T-cell (primary cell): ENCODE measurements at regions not wholly inside any gene's neighbourhood (a gene's known extent, or its start where the extent isn't known, plus 50 kb on each side); places are given as distances from the start of the nearest gene placed in this dataset.

Experiments
- ATAC-seq, 4 experiments: fragments of 200-7000 bp in 3 of 4; fragments of 150-1000 bp in 1 of 4; cut with Tn5 transposase; replicated peaks in 1 of 4; 1 replicate in 3 of 4; 2 replicates in 1 of 4; pipeline ENCODE4 v1.10.0; 2021; ENCODE audit warnings: moderate library complexity in 3 of 4, mild to moderate bottlenecking in 2 of 4, moderate number of reproducible peaks in 1 of 4
- CTCF ChIA-PET, 2 donors: fragments of 300-600 bp; sonication (Branson Sonifier 250); formaldehyde crosslinking; loops; one replicate each; lab custom pipeline; 2022; ENCODE audit warnings: antibody characterized with exemption in 2 of 2; lab: Charles Lee
- POLR2A ChIA-PET, 2 donors: fragments of 300-600 bp; sonication (Branson Sonifier 250); formaldehyde crosslinking; loops; one replicate each; lab custom pipeline; 2022; ENCODE audit warnings: antibody characterized with exemption in 2 of 2; lab: Charles Lee
- DNase-seq, 35 experiments: peaks; one replicate each; pipeline versions ENCODE4 v3.0.0 to v3.0.0-alpha.2; 2013 to 2023
- H3K27ac ChIP-seq: one replicate; pipeline ENCODE4 v1.5.1; 2013; ENCODE audit warnings: low read length
- H3K27me3 ChIP-seq, 2 experiments: replicated peaks in 1 of 2; 1 replicate in 1 of 2; 2 replicates in 1 of 2; pipeline versions ENCODE4 v1.6.1 to v1.7.0; 2013; ENCODE audit warnings: low read length in 1 of 2, mixed read lengths in 1 of 2; ENCODE audit not compliant: control insufficient read depth in 2 of 2, insufficient read depth in 2 of 2; ENCODE audit errors: extremely low read depth in 1 of 2
- H3K36me3 ChIP-seq, 2 donors: 1 replicate in 1 of 2; 2 replicates in 1 of 2; pipeline versions ENCODE4 v1.6.1 to v1.7.0; 2013; ENCODE audit warnings: low read length in 1 of 2; ENCODE audit not compliant: control insufficient read depth in 2 of 2, insufficient read depth in 1 of 2; ENCODE audit errors: extremely low read depth in 1 of 2
- H3K4me1 ChIP-seq, 2 experiments: 1 replicate in 1 of 2; 2 replicates in 1 of 2; pipeline versions ENCODE4 v1.6.1 to v1.7.0; 2013; ENCODE audit warnings: low read length in 2 of 2, mixed read lengths in 1 of 2; ENCODE audit not compliant: insufficient read depth in 2 of 2, control insufficient read depth in 1 of 2; ENCODE audit errors: extremely low read depth in 1 of 2
- H3K4me3 ChIP-seq, 2 donors: 1 replicate in 1 of 2; 2 replicates in 1 of 2; pipeline versions ENCODE4 v1.5.1 to v1.7.0; 2013; ENCODE audit warnings: mild to moderate bottlenecking in 2 of 2, low read length in 1 of 2, moderate library complexity in 1 of 2; ENCODE audit not compliant: control insufficient read depth in 1 of 2; ENCODE audit errors: extremely low read depth in 1 of 2
- H3K9me3 ChIP-seq: 2 replicates; pipeline ENCODE4 v1.7.0; 2013
- H3K27ac Mint-ChIP-seq, 2 donors: one replicate each; pipeline ENCODE4 v1.8.0; 2020 to 2021; ENCODE audit warnings: mild to moderate bottlenecking in 2 of 2, mixed read lengths in 2 of 2
- H3K27me3 Mint-ChIP-seq, 2 donors: one replicate each; pipeline ENCODE4 v1.8.0; 2021 to 2022; ENCODE audit warnings: mixed read lengths in 2 of 2
- H3K36me3 Mint-ChIP-seq: one replicate; pipeline ENCODE4 v1.8.0; 2021; ENCODE audit warnings: mixed read lengths
- H3K4me1 Mint-ChIP-seq, 3 donors: one replicate each; pipeline ENCODE4 v1.8.0; 2020 to 2022; ENCODE audit warnings: mixed read lengths in 3 of 3, mild to moderate bottlenecking in 1 of 3
- H3K4me3 Mint-ChIP-seq, 3 donors: one replicate each; pipeline ENCODE4 v1.8.0; 2020 to 2022; ENCODE audit warnings: mild to moderate bottlenecking in 3 of 3, mixed read lengths in 3 of 3, moderate library complexity in 3 of 3
- H3K9me3 Mint-ChIP-seq, 3 donors: one replicate each; pipeline ENCODE4 v1.8.0; 2020 to 2022; ENCODE audit warnings: mixed read lengths in 3 of 3
- WGBS: methylation state at CpG from one replicate; pipeline ENCODE4 v1.1.5; 2013; ENCODE audit warnings: missing lambda C conversion rate; ENCODE audit not compliant: insufficient coverage; 5-methylcytosine and 5-hydroxymethylcytosine counted together

DNA sequence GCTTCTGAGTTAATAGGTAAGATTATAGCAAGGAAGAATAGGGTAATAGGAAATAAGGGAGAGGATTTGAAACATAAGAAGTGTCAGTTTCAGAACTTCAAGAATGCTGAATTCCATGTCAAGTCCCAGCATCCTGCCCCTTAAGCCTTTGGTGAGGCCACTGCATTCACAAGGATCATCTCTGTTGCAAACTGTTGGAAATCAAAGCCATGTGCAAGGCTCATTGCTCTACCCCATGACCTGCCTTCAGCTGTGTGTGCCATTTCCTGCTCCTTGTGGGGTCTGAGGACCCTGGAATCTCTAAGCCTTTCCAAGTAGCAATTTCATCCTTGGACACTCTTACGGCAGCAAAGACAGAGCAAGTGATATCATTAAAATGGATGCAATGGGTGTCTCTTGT, 203.0 kb downstream of the CDC5L start:
- Histone ChIP-seq H3K9me3 (no peaks in the 10 kb centered on the region), H3K36me3 (no peaks in the 10 kb centered on the region), H3K4me3 (no peak overlapping the region), H3K27ac (no peak overlapping the region), H3K4me1 (no peaks in the 10 kb centered on the region), H3K27me3 (peaks cover 0 to 9% of the 10 kb centered on the region in 2 experiments)
- Mint-ChIP-seq H3K4me3 (no peak overlapping the region), H3K4me1 (peaks cover 2 to 6% (median 3%) of the 10 kb centered on the region in 3 donors), H3K36me3 (no peaks in the 10 kb centered on the region), H3K9me3 (peaks cover 0 to 3% (median 0%) of the 10 kb centered on the region in 3 donors), H3K27ac (no peak overlapping the region), H3K27me3 (peaks cover 20 to 27% of the 10 kb centered on the region in 2 donors)
- ChIA-PET POLR2A (no interaction called here), CTCF (no interaction called here)
- ATAC-seq, result no peak
- no CpG with 5 or more reads among the region's 1 CpG for WGBS
- DNase-seq, result no peak

DNA sequence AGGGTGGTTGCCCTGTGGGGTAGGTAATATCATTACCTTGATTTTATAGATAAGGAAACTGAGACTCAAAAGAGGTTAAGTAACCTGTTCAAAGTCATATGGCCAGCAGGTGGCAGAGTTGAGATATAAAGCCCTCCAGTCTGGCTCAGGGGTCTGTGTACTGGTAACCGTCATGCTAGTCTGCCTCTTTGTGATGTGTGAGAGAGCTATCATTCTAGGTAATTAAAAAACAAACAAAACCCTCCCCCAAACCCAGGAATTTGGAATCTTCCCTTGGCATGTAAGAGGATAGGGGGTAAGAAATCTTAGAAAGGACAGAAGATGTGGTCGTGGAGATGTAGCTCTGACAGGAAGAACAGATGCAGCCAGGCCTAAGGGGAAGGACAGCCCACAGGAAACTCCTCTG, 206.0 kb downstream of the CDC5L start:
- peaks cover 2 to 6% (median 3%) of the 10 kb centered on the region in 3 donors for H3K4me1 Mint-ChIP-seq
- H3K27me3 ChIP-seq, result peaks cover 0 to 10% of the 10 kb centered on the region in 2 experiments
- peak in 3 of 4 experiments; percentile 27 to 56 (median 52) for ATAC-seq
- peak in 32 of 35 experiments; percentile 13 to 70 (median 44) for DNase-seq
- ChIA-PET POLR2A (no interaction called here), CTCF (interaction anchor here (0.6 to 1.7 kb wide), 4 partner anchors 456 to 1329 kb away, joined by 3 to 9 read pairs (median 4); no protein-coding TSS in a partner anchor)
- H3K4me3 Mint-ChIP-seq, result no peak overlapping the region
- no peaks in the 10 kb centered on the region for H3K36me3 ChIP-seq
- H3K4me3 ChIP-seq, result no peak overlapping the region
- no peaks in the 10 kb centered on the region for H3K4me1 ChIP-seq
- H3K27me3 Mint-ChIP-seq, result peaks cover 10 to 28% of the 10 kb centered on the region in 2 donors
- H3K9me3 ChIP-seq, result no peaks in the 10 kb centered on the region
- H3K27ac Mint-ChIP-seq, result no peak overlapping the region
- H3K36me3 Mint-ChIP-seq, result no peaks in the 10 kb centered on the region
- peaks cover 0 to 3% (median 0%) of the 10 kb centered on the region in 3 donors for H3K9me3 Mint-ChIP-seq
- no peak overlapping the region for H3K27ac ChIP-seq
- WGBS, result 60% methylated on average over 1 of the region's 2 CpGs

DNA sequence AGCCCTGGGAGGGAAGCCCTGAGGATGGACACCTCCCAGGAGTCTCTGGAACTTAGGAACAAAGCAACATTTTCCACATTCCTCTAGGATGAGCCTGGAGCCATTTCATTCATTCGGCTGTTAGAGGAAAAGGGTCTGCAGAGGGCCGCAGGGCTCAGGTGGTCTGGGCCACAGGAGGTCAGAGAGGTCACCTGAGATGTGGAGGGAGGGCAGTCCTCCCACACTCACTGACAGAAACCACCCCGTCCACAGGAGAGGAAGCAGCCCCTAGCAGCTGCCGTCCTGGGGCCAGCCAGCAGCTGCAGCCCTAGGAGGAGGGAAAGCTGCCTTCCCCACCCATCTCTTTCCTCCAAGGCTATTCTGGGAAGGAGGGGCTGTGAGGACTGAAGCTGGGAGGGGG, 207.0 kb downstream of the CDC5L start:
- Mint-ChIP-seq H3K9me3 (no peaks in the 10 kb centered on the region), H3K4me3 (no peak overlapping the region), H3K36me3 (no peaks in the 10 kb centered on the region), H3K27me3 (peaks cover 6 to 20% of the 10 kb centered on the region in 2 donors), H3K27ac (no peak overlapping the region), H3K4me1 (peaks cover 2 to 6% (median 3%) of the 10 kb centered on the region in 3 donors)
- no peaks in the 10 kb centered on the region for H3K9me3 ChIP-seq
- no peak overlapping the region for H3K27ac ChIP-seq
- ChIA-PET POLR2A (no interaction called here), CTCF (interaction anchor here in 1 of 2 donors (1.6 to 1.7 kb wide), 2 partner anchors 1120 to 1328 kb away, joined by 5 to 9 read pairs; no protein-coding TSS in a partner anchor)
- no peak for ATAC-seq
- peaks cover 0 to 14% of the 10 kb centered on the region in 2 experiments for H3K27me3 ChIP-seq
- no peak overlapping the region for H3K4me3 ChIP-seq
- no CpG with 5 or more reads among the region's 4 CpGs for WGBS
- no peaks in the 10 kb centered on the region for H3K36me3 ChIP-seq
- no peaks in the 10 kb centered on the region for H3K4me1 ChIP-seq
- DNase-seq, result no peak

DNA sequence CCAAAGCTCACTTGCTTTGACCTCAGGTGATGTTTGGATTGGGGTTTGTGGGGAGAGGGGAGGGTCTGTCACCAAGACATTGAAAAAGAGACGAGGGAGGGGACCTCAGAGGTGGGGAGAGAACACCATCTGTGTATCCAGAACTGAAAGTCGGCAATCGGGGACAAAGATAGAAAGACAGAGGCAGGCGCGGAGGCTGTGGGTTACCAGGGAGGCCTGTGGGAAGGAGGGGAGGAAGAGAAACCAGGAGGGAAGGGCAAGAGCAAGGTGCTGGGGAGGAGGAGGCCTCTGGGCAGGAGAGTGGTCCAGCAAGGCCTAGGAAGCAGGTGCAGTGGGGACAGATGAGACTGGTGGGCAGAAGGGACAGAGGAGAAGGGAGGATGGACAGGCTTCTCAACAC, 211.2 kb downstream of the CDC5L start:
- Mint-ChIP-seq H3K36me3 (no peaks in the 10 kb centered on the region), H3K4me3 (no peak overlapping the region), H3K27me3 (peaks cover 3 to 7% of the 10 kb centered on the region in 2 donors), H3K4me1 (peaks cover 0 to 1% (median 0%) of the 10 kb centered on the region in 3 donors), H3K9me3 (no peaks in the 10 kb centered on the region), H3K27ac (no peak overlapping the region)
- Histone ChIP-seq H3K4me1 (no peaks in the 10 kb centered on the region), H3K4me3 (no peak overlapping the region), H3K27me3 (peaks cover 0 to 10% of the 10 kb centered on the region in 2 experiments), H3K36me3 (no peaks in the 10 kb centered on the region), H3K27ac (no peak overlapping the region), H3K9me3 (no peaks in the 10 kb centered on the region)
- ATAC-seq (no peak), DNase-seq (peak in 1 of 35 experiments; percentile 6)
- CTCF ChIA-PET, result no interaction called here
- POLR2A ChIA-PET, result no interaction called here
- WGBS, result 41% methylated on average over 5 of the region's 5 CpGs

DNA sequence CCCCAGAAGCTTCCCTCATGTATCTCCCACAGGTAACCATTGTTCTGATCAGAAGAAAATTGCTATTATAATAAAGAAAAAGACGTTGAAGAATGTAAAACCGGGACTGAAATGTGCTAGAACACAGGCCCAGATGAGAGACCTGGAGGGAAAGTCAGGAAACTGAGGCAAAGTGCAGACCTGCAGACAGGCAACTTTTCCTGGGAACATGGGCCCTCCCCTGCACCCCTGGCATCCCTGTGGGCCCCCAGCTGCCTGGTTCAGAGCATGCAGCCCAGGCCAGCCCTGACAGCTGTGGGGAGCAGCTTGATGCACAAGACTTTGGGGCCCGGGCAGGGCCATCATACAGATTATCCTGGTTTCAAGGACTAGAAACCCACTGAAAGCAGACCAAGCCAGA, 212.2 kb downstream of the CDC5L start:
- no peak overlapping the region for H3K27ac Mint-ChIP-seq
- CTCF ChIA-PET, result no interaction called here
- WGBS, result 77% methylated on average over 3 of the region's 3 CpGs

DNA sequence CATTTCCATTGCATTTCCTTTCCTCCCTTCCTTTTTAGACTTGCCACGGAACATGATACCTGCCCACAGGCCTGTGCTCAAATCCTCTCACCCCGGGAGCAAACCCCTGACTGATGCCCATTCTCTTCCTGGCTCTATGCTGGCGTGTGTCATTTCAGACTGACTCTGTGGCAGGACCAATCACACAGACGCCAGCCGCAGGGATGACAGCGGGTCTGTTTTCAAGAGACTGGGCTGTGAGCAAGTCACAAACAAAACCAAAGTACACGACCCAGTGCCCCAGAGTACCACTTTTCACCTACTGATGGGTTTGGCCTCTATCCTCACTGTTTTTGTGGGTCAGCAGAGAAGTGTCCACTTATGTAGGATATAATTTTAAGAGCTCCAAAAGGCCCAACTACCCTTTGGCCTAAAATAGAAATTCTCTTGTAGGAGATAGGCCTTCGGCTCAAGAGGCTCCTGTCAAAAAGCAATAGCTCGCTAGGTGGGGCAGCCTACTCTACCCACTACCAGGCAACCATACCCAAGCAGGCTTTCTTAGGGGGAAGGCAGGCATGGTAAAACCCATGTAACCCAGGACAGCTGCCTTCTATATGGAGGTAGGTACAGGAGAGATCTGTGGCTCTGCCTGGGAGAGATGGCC, 215.7 kb downstream of the CDC5L start:
- peaks cover 0 to 5% of the 10 kb centered on the region in 2 donors for H3K27me3 Mint-ChIP-seq
- 96% methylated on average over 5 of the region's 9 CpGs for WGBS
- no peaks in the 10 kb centered on the region for H3K4me1 Mint-ChIP-seq
- ChIA-PET POLR2A (no interaction called here), CTCF (no interaction called here)
- Histone ChIP-seq H3K4me1 (no peaks in the 10 kb centered on the region), H3K9me3 (no peaks in the 10 kb centered on the region), H3K4me3 (no peak overlapping the region), H3K27me3 (peaks cover 0 to 10% of the 10 kb centered on the region in 2 experiments), H3K27ac (no peak overlapping the region), H3K36me3 (no peaks in the 10 kb centered on the region)
- H3K9me3 Mint-ChIP-seq, result no peaks in the 10 kb centered on the region
- H3K27ac Mint-ChIP-seq, result no peak overlapping the region
- DNase-seq, result no peak
- ATAC-seq, result no peak
- no peak overlapping the region for H3K4me3 Mint-ChIP-seq
- H3K36me3 Mint-ChIP-seq, result no peaks in the 10 kb centered on the region

More for the DNA sequence above, 212.2 kb downstream of the CDC5L start:
- Mint-ChIP-seq H3K36me3 (no peaks in the 10 kb centered on the region), H3K4me3 (no peak overlapping the region), H3K9me3 (no peaks in the 10 kb centered on the region), H3K4me1 (no peaks in the 10 kb centered on the region), H3K27me3 (peaks cover 0 to 7% of the 10 kb centered on the region in 2 donors)
- H3K27me3 ChIP-seq, result peaks cover 0 to 5% of the 10 kb centered on the region in 2 experiments
- no peak for ATAC-seq
- H3K9me3 ChIP-seq, result no peaks in the 10 kb centered on the region
- H3K27ac ChIP-seq, result no peak overlapping the region
- H3K4me1 ChIP-seq, result no peaks in the 10 kb centered on the region
- DNase-seq, result no peak
- H3K36me3 ChIP-seq, result no peaks in the 10 kb centered on the region
- POLR2A ChIA-PET, result no interaction called here
- no peak overlapping the region for H3K4me3 ChIP-seq
